HG03060 (cell line): ENCODE measurements at regions not wholly inside any gene's neighbourhood (a gene's known extent, or its start where the extent isn't known, plus 50 kb on each side); places are given as distances from the start of the nearest gene placed in this dataset.
"Not testable (repeated sequence)": the region's sequence is repeated elsewhere in the genome, so short reads cannot be mapped to it uniquely, and the experiment has no call there.

Experiments
- ATAC-seq: cut with Tn5 transposase; IDR thresholded peaks from one replicate; pipeline ENCODE4 v1.9.1; 2021; ENCODE audit warnings: low read depth, moderate number of reproducible peaks; ENCODE audit not compliant: unreplicated experiment

DNA sequence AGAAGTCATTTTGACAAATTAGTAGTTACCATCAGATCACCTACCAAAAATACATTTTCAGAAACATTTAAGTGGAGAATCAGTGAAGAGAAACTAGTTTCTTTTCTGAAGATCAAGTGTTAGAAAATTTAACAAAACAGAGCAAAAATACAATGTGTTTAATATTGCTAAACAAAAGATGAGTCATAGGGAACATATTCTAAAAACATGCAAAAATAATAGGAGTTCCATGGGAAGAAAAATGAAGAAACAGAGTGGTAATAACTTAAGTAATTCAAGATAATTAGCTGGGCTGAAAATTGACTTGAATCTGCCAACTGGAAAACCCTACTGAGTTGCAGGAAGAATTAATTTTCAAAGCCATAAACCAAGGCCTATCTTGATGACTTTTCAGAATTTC lies 111.5 kb upstream of the KITLG start:
- ATAC-seq: no peak

- ATAC-seq: no peak
These were observed 104.3 kb upstream of the KITLG start for GRCh38 chr12:88684610-88685009.

DNA sequence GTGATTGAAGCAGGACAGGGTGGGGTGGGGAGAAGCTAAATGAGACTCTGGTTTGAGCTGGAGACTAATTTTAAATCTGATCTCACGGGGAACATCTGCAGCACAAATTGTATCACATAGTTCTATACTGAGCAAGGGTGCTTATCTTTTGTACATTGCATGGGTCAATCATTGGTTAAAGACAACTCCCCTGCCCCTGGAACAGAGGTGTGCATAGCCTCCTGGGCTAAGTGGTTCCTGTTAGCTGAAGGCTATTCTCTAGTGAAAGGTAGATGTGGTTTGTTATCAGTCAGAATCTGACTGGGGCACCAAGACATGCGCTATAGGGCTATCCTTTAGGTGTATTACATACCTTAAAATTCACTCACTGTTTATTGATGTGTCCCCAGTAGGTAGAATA lies 103.9 kb upstream of the KITLG start:
- ATAC-seq: no peak

DNA sequence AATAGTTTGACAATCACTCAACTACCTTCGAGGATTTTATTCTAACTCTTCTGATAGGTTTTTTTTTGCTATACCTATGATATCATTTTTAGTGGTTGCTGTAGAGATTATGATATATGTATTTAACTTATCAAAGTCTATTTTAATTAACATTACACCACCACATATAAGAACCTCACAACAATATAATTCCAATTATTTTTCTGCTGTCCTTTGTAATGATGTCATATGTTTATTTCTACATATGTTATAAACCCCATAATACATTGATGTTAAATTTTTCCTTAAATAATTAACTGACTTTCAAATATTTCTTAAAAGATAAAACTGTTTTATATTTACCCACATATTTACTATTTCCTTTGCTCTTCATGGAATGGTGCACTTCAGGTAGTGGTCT lies 103.4 kb upstream of the KITLG start:
- ATAC-seq: no peak

GRCh38 chr12:88681271-88681670 lies 101.0 kb upstream of the KITLG start:
- ATAC-seq: no peak

DNA sequence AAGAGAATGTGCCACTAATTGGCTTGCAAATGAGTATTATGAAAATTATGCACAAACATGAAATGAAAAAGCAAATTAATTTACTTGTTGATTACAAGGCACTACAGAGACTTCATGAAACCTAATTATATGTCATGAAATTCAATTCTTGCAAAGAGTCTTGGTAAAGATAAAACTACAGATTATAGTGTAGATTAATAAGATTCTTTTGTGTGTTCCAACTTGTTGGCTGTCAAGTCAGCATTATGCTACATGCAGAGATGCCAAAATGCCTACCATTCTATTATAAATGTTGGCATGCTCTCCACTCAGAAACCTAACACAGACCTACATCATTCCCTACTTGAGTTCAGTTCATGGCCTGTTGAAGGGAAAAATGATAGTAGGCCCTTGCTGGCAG lies 97.2 kb upstream of the KITLG start:
- ATAC-seq: no peak

DNA sequence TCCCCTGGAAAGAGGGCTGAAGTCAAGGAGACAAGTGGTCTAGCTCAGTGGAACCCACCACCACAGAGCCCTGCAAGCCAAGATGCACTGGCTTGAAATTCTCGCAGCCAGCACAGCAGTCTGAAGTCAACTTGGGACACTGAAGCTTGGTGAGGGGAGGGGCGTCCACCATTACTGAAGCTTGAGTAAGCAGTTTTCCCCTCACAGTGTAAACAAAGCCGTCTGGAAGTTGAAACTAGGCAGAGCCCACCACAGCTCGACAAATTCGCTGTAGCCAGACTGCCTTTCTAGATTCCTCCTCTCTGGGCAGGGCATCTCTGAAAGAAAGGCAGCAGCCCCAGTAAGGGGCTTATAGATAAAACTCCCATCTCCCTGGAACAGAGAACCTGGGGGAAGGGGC lies 87.3 kb upstream of the KITLG start:
- not testable (repeated sequence) for ATAC-seq

DNA sequence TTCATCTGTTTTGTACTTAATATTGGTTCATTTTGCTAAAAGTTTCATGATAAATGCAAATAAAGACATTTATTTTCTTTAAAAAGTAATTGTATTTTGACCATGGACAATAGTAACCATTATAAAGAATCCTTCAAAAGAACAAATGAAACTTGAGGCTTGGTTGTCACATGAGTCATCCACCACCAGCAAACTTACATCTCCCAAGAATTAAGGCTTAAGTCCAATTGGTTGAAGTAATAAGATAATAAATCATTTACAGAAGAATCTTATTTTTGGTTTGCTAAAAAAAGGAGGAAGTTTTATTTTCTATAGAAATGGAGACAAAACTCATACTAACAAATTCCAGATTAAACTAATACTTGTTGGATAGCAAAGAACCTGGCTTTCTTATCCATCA lies 84.8 kb upstream of the KITLG start:
- ATAC-seq: no peak

- ATAC-seq: no peak
These were observed 82.7 kb upstream of the KITLG start for GRCh38 chr12:88662961-88663360.

- ATAC-seq: no peak
These were observed 81.8 kb upstream of the KITLG start for GRCh38 chr12:88662093-88662492.

- no peak for ATAC-seq
These were observed 77.7 kb upstream of the KITLG start for GRCh38 chr12:88658009-88658408.

- ATAC-seq: no peak
These were observed 70.4 kb upstream of the KITLG start for GRCh38 chr12:88650715-88651114.

GRCh38 chr12:88648625-88649024 lies 68.4 kb upstream of the KITLG start:
- no peak for ATAC-seq

DNA sequence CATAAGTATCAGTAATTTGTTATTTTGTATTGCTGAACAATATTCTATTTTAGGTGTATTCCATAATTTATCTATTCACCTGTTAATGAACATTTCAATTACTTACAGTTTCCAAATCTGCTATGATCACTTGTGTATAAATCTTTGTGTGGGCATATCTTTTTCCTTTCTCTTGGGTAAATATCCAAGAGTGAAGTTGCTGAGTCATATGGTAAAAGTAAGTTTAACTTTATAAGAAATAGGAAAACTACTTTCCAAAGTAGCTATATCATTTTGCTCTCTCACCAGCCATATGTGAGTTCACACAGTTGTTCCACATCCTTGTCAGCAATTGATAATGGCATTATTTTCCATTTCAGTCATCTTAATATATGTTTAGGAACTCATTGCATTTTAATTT lies 66.6 kb upstream of the KITLG start:
- ATAC-seq: no peak

- ATAC-seq: no peak
These were observed 65.5 kb upstream of the KITLG start for GRCh38 chr12:88645816-88646215.

- ATAC-seq: no peak
These were observed 64.9 kb upstream of the KITLG start for GRCh38 chr12:88644946-88645702.

- ATAC-seq: no peak
These were observed 63.4 kb upstream of the KITLG start for GRCh38 chr12:88643685-88644084.

DNA sequence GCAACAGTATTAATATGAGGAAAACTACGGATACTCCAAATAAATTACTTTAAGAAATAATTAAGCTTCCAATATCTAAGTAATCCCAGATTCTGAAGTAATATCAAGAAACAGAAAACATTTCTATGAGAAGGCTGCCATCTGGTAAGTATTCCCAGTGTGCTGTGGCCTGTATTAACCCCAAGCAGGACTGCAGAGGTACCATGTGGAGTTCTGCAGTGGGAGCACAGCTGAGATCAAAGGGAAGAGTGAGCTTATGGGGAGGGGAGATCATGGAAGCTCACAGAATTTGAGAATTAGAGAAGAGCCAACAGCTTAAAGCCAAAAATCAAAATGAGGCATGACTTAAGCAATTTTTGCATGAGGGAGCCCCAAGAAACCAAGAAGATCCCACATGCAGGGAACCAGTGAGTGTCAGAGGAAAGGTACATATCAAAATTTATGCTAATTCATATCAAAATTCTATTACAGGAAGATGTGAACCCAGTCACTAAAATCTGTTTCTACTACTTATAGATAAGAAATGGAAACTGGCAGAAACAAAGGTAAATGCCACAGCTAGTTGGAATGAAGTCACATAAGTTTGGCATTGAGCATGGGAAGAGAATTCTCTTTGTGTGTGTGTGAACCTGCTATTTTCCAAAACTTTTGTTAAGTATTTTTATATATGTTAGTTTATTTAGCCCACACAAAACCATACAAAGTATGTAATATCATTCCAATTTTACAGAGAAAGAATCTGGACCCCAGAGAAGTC lies 62.6 kb upstream of the KITLG start:
- ATAC-seq: no peak

DNA sequence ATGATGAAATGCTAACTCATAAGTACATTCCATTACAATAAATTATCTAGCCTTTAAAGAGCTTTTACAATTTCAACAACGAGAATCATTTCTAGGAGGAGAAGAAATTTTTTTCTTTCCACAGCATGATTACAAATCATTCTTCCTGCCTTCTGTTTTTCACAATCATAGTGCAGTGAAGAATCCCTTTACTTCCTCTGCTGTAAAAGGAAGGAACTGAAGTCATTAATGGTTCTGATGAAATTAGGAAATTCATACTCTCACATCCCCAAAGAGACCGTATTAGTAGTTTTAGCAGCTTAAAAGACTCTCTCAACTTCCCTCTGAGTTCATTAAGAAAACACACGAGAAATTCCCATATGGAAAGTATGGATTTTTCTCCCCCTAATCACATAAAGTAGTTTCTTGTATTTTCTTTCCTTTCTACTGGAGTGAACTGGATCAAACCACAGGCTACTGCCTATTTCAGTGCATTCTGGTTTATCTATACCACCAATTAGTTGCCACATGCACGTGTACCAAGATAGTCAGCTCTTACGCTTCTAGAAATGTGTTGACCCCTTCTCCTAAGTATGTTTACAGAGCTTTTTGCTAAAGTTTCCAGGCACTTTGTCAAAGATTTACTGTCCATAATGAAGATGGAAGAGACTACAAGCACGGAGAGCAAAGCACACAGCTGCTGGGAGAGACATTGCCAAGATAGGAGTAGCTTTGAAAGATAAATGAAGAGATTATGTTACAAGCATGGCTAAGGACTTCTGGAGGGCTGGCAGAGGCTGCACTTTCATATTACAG lies 58.9 kb upstream of the KITLG start:
- no peak for ATAC-seq

DNA sequence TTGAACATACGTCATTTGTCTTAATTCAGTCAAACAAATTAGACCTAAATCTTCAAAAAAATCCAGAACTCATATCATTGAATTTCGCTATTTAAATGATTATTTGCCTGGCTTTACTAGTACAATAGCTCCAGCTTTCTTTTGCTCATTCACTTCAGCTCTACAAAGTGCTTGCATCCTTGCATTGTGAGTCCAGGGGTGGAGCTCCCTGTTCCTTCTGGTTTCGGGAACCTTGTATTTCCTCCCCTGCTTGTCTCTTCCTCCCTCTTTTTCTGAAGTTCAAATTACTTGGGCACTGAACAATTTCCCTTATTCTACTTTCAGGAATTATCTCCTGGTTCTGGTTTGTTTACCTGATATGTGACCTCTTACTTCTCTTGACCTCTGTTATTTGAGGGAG lies 58.1 kb upstream of the KITLG start:
- ATAC-seq: no peak

GRCh38 chr12:88634008-88634407 lies 53.7 kb upstream of the KITLG start:
- ATAC-seq: no peak
